OCI-LY1 (cell line): ENCODE measurements at regions not wholly inside any gene's neighbourhood (a gene's known extent, or its start where the extent isn't known, plus 50 kb on each side); places are given as distances from the start of the nearest gene placed in this dataset.

Experiments used
- CTCF ChIP-seq: fragments of 200-600 bp; sonication (generic), shearing (Covaris generic); IDR thresholded peaks from 2 replicates; pipeline ENCODE4 v1.5.1; 2017; ENCODE audit warnings: mild to moderate bottlenecking, antibody characterized with exemption, low read length, moderate library complexity, mixed read lengths
- EZH2 ChIP-seq: fragments of 200-600 bp; sonication (generic), shearing (Covaris generic); IDR thresholded peaks from 2 replicates; pipeline ENCODE4 v1.8.0; 2017; ENCODE audit warnings: borderline replicate concordance, mixed run types, mild to moderate bottlenecking, antibody characterized with exemption, low read length, moderate library complexity, mixed read lengths

- TF ChIP-seq CTCF (no peak), EZH2 (no peak)
Measured at GRCh38 chr2:207448006-207448405, 81.8 kb upstream of the CREB1 start.
